ENCODE measurements at regions not wholly inside any gene's neighbourhood (a gene's known extent, or its start where the extent isn't known, plus 50 kb on each side); places are given as distances from the start of the nearest gene placed in this dataset.

GRCh38 chr16:26531290-26531730 is 535.4 kb upstream of the C16orf82 start:
- Histone ChIP-seq H3K4me3 (replicated peaks in 1 of 2; ENCODE audit: low read depth in 1 of 2, low read length in 2 of 2) (no peak overlapping the region), H3K27me3 (ENCODE audit: insufficient read depth, low read length) (no peaks in the 10 kb centered on the region), H3K4me2 (ENCODE audit: low read length) (no peak overlapping the region), H3K9me3 (ENCODE audit: control insufficient read depth in 1 of 2, insufficient read depth in 1 of 2, low read depth in 1 of 2, low read length in 2 of 2) (peaks cover 0 to 10% of the 10 kb centered on the region in 2 experiments; a peak in 1 of 4 replicates), H3K36me3 (ENCODE audit: control insufficient read depth in 1 of 2, insufficient read depth in 2 of 2, low read length in 2 of 2) (no peaks in the 10 kb centered on the region), H4K20me1 (ENCODE audit: insufficient read depth) (no peaks in the 10 kb centered on the region), H3K9me2 (ENCODE audit: insufficient read depth) (no peaks in the 10 kb centered on the region), H3K79me2 (ENCODE audit: insufficient read depth, low read length) (no peaks in the 10 kb centered on the region), H2AFZ (ENCODE audit: low read depth, low read length, poor library complexity, severe bottlenecking) (no peak overlapping the region), H3K27ac (ENCODE audit: low read depth, low read length) (no peak overlapping the region), H3K4me1 (ENCODE audit: control insufficient read depth in 1 of 2, insufficient read depth in 2 of 2, low read length in 2 of 2) (no peaks in the 10 kb centered on the region), H3K9ac (ENCODE audit: low read length) (no peak overlapping the region)
- ATAC-seq (no peak), DNase-seq (ENCODE audit: low read depth, low spot score) (no peak)
- no TSS peak for BruUV-seq (replicated peaks)
- ChIA-PET POLR2A (no interaction called here), RAD21 (ENCODE audit: low non-redundant PET in 1 of 2, low total read pairs in 2 of 2, uncharacterized antibody in 2 of 2, unreplicated experiment in 2 of 2) (no interaction called here), CTCF (no interaction called here)
- intact Hi-C loops (cut with micrococcal nuclease): no loop called here
- no peak for TF ChIP-seq EZH2phosphoT487 (IDR thresholded peaks at IDR 0.05; ENCODE audit: borderline replicate concordance)
- TF ChIP-seq EGR1 (IDR thresholded peaks at IDR 0.05; ENCODE audit: low read depth): no peak
- no peak for TF ChIP-seq MAX (IDR thresholded peaks at IDR 0.05)
- no peak for TF ChIP-seq CEBPB (IDR thresholded peaks at IDR 0.05; ENCODE audit: low read depth)
- no peak for TF ChIP-seq POLR2AphosphoS5 (IDR thresholded peaks at IDR 0.05; ENCODE audit: low read depth, low read length)
- no peak for TF ChIP-seq SIN3A (IDR thresholded peaks at IDR 0.05; ENCODE audit: low read depth)
- no peak for TF ChIP-seq ZFX (IDR thresholded peaks at IDR 0.05)
- TF ChIP-seq ATF3 (IDR thresholded peaks at IDR 0.05): no peak
- no peak for TF ChIP-seq EZH2 (IDR thresholded peaks at IDR 0.05)

- ChIA-PET POLR2A (no interaction called here), CTCF (no interaction called here), RAD21 (ENCODE audit: low non-redundant PET in 1 of 2, low total read pairs in 2 of 2, uncharacterized antibody in 2 of 2, unreplicated experiment in 2 of 2) (no interaction called here)
- no peak overlapping the region for H2AFZ ChIP-seq (ENCODE audit: low read depth, low read length, poor library complexity, severe bottlenecking)
- DNase-seq (ENCODE audit: low read depth, low spot score) (no peak), ATAC-seq (no peak)
- H3K27me3 ChIP-seq (ENCODE audit: insufficient read depth, low read length): no peaks in the 10 kb centered on the region
- H3K36me3 ChIP-seq (ENCODE audit: control insufficient read depth in 1 of 2, insufficient read depth in 2 of 2, low read length in 2 of 2): no peaks in the 10 kb centered on the region
- H3K9me2 ChIP-seq (ENCODE audit: insufficient read depth): no peaks in the 10 kb centered on the region
- H3K4me3 ChIP-seq (replicated peaks in 1 of 2; ENCODE audit: low read depth in 1 of 2, low read length in 2 of 2): no peak overlapping the region
- H3K79me2 ChIP-seq (ENCODE audit: insufficient read depth, low read length): no peaks in the 10 kb centered on the region
- H3K4me1 ChIP-seq (ENCODE audit: control insufficient read depth in 1 of 2, insufficient read depth in 2 of 2, low read length in 2 of 2): no peaks in the 10 kb centered on the region
- intact Hi-C loops (cut with micrococcal nuclease): no loop called here
- H3K4me2 ChIP-seq (ENCODE audit: low read length): no peak overlapping the region
- no peak overlapping the region for H3K27ac ChIP-seq (ENCODE audit: low read depth, low read length)
- TF ChIP-seq, protein P1, sequence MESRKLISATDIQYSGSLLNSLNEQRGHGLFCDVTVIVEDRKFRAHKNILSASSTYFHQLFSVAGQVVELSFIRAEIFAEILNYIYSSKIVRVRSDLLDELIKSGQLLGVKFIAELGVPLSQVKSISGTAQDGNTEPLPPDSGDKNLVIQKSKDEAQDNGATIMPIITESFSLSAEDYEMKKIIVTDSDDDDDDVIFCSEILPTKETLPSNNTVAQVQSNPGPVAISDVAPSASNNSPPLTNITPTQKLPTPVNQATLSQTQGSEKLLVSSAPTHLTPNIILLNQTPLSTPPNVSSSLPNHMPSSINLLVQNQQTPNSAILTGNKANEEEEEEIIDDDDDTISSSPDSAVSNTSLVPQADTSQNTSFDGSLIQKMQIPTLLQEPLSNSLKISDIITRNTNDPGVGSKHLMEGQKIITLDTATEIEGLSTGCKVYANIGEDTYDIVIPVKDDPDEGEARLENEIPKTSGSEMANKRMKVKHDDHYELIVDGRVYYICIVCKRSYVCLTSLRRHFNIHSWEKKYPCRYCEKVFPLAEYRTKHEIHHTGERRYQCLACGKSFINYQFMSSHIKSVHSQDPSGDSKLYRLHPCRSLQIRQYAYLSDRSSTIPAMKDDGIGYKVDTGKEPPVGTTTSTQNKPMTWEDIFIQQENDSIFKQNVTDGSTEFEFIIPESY (IDR thresholded peaks at IDR 0.05; ENCODE audit: extremely low read depth, insufficient replicate concordance, low read length): no peak
- TF ChIP-seq SRF (IDR thresholded peaks at IDR 0.05; ENCODE audit: low read depth) (no peak), POLR2AphosphoS5 (IDR thresholded peaks at IDR 0.05; ENCODE audit: low read depth, low read length) (no peak), POLR2A (IDR thresholded peaks at IDR 0.05; ENCODE audit: borderline replicate concordance, extremely low read depth, insufficient read depth, insufficient read length) (no peak), SIN3A (IDR thresholded peaks at IDR 0.05; ENCODE audit: low read depth) (no peak), CBX3 (IDR thresholded peaks at IDR 0.05; ENCODE audit: low read depth) (no peak), ZFX (IDR thresholded peaks at IDR 0.05) (no peak)
- TF ChIP-seq, protein P2, sequence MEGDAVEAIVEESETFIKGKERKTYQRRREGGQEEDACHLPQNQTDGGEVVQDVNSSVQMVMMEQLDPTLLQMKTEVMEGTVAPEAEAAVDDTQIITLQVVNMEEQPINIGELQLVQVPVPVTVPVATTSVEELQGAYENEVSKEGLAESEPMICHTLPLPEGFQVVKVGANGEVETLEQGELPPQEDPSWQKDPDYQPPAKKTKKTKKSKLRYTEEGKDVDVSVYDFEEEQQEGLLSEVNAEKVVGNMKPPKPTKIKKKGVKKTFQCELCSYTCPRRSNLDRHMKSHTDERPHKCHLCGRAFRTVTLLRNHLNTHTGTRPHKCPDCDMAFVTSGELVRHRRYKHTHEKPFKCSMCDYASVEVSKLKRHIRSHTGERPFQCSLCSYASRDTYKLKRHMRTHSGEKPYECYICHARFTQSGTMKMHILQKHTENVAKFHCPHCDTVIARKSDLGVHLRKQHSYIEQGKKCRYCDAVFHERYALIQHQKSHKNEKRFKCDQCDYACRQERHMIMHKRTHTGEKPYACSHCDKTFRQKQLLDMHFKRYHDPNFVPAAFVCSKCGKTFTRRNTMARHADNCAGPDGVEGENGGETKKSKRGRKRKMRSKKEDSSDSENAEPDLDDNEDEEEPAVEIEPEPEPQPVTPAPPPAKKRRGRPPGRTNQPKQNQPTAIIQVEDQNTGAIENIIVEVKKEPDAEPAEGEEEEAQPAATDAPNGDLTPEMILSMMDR (IDR thresholded peaks at IDR 0.05 in 2 of 3, conservative IDR thresholded peaks at IDR 0.05 in 1 of 3; ENCODE audit: borderline replicate concordance in 1 of 3, insufficient read depth in 1 of 3, low read depth in 2 of 3, low read length in 2 of 3): no peak
- no peaks in the 10 kb centered on the region for H4K20me1 ChIP-seq (ENCODE audit: insufficient read depth)
- BruUV-seq (replicated peaks): no TSS peak
- H3K9ac ChIP-seq (ENCODE audit: low read length): no peak overlapping the region
- 0 out of 4 replicates have a peak, but pooled peaks cover 0 to 6% of the 10 kb centered on the region in 2 experiments for H3K9me3 ChIP-seq (ENCODE audit: control insufficient read depth in 1 of 2, insufficient read depth in 1 of 2, low read depth in 1 of 2, low read length in 2 of 2)
Measured at GRCh38 chr16:26532456-26532855, 534.3 kb upstream of the C16orf82 start.
